Frontal cortex (tissue), 3 donors: ENCODE measurements at regions not wholly inside any gene's neighbourhood (a gene's known extent, or its start where the extent isn't known, plus 50 kb on each side); places are given as distances from the start of the nearest gene placed in this dataset.

Source experiments
- DNase-seq, 2 donors: peaks; one replicate each; pipeline ENCODE4 v3.0.0; 2012; ENCODE audit warnings: low spot score in 2 of 2
- FAIRE-seq: peaks from 2 replicates; lab custom pipeline; 2012; peaks lifted over from hg19 to GRCh38; lab: Jason Lieb, UNC
- donor health status: control.
- donor health status: control.
- donor health status: control.

DNA sequence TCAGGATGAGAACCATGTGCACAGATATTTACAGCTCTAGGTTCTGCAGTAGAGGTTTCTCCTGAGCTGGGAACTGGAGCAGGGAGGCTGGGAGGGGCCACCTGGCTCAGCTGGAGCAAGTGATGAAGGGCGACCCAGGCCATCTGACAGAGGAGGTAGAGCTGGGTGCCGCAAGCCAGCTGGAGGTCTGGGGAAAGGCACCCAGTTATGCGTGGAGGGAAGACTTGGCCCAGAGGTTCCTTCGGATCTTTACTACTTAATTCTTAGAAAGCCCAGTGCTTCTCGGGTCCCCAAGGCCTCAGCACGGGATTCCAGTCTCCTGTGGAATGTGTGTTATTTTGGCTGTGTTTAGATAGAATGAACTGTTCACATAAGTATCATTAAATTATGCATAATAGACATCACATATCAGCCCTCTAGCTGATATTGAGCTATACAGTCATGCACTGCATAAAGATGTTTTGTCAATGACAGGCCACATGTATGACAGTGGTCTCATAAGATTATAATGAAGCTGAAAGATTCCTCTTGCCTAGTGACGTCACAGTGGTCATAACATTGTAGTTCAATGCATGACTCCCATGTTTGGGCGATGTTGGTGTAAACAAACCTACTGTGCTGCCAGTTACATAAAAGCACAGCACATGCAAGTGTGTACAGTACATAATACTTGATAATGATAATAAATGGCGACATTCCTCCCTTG, 245.1 kb downstream of the RHOU start:
- DNase-seq (no peak), FAIRE-seq (no peak)

DNA sequence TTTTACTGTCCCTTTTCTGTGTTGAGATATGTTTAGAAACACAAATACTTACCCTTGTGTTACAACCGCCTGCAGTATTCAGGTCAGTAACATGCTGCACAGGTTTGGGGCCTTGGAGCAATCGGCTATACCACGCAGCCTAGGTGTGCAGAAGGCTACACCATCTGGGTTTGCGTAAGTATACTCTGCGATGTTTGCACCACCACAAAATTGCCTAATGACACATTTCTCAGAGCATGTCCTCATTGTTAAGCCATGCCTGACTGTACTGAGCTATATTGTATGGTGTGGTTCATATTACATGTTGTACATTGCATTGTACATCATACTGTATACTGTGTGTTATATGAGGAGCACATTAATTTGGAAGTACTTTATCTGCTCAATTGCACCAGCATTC, 247.4 kb downstream of the RHOU start:
- DNase-seq (no peak), FAIRE-seq (no peak)

DNA sequence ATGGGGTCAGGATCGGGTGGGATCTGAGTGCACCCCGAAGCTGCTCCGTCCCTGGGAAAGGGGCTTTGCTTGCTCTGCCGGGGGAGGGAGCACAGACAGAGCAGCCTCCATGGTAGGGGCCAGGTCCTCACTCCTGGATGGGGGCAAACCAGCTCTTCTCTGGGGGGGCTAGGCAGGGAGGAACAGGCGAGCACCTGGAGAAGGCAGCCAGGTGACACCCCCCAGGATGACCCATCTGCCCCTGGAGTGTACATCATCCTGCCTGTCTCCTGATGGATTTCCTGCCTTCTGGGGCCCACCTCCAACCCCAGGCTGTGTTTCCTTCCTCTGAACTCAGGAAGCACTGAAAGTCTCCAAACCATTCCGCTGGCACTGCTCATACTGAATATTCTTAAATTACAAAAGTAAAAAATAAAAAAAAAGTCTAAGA, 248.0 kb downstream of the RHOU start:
- no peak for FAIRE-seq
- DNase-seq = no peak

DNA sequence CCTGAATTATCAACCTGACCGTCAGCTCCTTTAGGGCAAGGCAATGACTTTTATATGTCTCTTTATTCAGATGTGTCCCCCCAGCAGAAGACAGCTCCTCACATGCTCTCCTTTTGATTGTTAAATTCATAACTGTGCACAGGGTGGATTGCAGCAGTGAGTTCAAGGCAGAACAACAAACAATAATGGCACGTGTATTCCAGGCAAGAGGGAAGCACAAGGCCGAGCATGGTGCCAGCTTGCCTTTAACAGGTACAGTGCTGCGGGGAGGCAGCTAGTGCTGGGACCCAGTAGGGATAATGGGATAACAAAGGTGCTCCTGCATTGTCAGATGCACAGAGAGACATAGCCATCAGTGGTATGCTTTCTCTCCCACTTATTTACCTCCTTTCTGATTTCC, 248.4 kb downstream of the RHOU start:
- FAIRE-seq (no peak), DNase-seq (no peak)

DNA sequence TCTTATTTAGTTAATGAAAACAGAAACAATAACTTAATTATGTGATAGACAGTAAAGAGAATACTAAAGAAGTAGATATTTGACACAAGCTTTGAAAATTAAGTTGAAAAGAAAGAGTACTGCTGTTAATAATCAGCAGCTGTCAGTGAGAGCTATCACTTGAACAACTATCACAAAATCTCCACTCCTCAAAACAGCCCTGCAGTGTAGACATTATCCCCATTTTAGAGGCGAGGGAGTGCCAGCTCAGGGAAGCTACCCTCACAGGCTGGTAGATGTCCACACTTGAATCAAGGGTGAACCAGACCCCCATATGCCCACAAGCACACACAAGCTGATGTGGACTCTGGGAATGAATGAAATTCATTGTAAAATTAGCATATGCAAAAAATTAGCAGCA, 248.8 kb downstream of the RHOU start:
- no peak for DNase-seq

DNA sequence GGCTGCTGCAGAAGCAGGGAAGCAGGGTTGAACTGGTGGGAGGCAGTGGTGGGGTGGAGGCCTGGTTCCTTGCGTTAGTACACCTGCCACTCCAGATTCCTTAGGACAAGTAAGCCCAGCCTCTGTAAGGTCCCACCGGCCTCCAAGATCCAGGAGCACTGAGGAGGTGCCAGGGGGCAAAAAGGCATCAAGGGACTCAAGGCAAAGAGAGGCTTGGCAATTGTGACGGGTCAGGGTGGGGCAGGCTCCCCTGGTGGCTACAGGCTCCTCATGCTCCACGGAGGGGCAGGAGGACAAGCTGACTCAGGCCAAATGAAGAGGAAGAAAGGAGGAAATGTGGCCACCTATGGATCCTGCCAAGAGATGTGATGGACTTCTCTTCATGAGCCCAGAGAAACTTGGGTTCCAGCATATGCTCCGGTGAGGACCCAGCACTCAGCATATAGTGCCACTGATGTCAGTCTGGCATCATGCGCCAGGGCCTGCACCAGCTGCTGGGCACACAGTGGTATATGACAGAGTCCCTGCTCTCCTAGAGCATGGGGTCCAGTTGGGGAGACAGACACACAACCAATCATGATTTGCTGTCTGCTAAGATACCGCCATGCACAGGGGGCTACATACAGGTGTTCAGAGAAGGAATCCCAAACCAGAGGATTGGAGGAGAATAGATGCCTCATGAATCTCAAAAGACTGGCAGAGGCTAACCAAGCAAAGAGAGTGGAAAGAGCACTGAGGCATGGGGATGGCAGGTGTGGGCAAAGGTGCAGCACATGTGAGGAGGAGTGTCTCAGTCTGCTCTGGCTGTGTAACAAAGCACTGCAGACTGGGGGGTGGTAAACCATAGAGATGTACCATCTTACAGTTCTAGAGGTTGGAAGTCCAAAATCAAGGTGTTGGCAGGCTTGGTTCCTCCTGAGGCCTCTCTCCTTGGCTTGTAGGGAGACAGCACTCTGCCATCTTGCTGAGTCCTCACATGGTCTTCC, 249.7 kb downstream of the RHOU start:
- no peak for FAIRE-seq

More for the DNA sequence above, 248.8 kb downstream of the RHOU start:
- FAIRE-seq = no peak

DNA sequence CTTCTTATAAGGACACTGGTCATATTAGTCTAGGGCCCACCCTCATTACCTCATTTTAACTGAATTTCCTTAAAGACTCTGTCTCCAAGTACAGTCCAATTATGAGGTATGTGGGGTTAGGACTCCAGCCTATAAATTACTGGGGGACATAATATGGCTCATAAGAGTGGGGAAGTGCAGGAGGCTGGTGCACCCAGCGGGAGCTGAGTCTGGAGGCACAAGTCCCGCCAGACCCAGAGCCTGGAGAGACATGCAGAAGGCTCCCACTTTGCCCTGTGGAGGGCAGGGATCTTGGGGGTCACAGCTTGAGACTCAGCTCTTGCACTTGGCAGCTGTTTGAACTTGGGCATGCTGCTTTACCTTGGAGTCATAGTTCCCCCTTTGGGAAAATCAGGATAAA, 250.4 kb downstream of the RHOU start:
- DNase-seq (no peak), FAIRE-seq (no peak)

More for the DNA sequence above, 249.7 kb downstream of the RHOU start:
- no peak for DNase-seq

DNA sequence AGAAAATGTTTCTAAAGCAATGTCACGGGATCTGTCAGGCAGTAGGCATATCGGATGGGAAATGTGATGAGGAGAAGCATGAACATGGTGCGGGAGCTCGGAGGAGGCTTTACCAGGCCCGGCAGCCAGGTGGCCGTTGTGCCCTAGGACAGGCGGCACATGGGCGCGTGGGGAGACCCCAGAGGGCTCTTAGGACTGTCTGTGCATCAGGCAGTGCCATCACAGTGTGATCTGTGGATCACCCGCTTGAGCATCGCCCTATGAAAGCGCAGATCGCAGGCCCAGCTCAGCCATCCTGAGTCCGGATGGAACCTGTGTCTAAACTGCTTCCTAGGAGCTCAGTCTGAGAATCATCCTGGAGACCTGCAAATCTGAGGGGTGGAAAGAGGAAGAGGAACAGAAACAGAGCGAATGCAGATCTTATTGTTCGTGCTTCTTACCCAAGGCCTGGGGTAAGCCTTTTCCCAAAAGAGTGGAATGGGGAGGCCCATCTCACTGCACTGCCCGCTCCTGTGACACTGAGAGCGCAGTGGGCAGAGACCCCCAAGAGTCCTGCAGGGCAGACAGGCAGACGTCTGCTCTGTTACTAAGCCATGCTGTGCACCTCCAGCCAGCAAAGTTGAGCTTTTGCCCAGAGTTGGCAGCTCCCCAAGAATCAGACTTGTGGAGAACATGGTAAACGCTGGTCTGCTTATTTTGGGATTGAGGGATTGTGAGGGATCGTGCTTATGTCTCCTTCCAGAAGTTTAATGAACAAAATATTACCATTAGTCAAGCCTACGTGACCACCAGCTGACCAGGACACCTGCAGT, 251.0 kb downstream of the RHOU start:
- no peak for FAIRE-seq
- peak in 1 of 2 donors; percentile 53 for DNase-seq

DNA sequence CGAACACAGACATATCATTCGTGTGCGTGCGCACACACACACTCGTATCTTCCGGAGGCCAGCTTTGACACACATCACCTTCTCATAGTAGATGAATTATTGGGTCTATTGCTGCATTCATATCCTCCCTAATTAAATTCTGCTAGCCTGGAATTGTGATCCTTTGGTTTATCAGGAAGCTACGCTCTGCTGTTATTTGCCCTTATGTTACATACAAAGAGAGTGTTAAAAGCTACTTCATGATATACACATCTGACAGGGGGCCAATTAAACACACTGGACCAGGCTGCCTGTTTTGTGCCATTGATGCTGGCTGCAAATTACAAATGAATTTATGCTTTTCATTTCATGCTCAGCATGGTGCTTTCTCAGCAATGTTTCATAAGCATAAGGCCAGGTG, 252.0 kb downstream of the RHOU start:
- no peak for DNase-seq
- FAIRE-seq = no peak

DNA sequence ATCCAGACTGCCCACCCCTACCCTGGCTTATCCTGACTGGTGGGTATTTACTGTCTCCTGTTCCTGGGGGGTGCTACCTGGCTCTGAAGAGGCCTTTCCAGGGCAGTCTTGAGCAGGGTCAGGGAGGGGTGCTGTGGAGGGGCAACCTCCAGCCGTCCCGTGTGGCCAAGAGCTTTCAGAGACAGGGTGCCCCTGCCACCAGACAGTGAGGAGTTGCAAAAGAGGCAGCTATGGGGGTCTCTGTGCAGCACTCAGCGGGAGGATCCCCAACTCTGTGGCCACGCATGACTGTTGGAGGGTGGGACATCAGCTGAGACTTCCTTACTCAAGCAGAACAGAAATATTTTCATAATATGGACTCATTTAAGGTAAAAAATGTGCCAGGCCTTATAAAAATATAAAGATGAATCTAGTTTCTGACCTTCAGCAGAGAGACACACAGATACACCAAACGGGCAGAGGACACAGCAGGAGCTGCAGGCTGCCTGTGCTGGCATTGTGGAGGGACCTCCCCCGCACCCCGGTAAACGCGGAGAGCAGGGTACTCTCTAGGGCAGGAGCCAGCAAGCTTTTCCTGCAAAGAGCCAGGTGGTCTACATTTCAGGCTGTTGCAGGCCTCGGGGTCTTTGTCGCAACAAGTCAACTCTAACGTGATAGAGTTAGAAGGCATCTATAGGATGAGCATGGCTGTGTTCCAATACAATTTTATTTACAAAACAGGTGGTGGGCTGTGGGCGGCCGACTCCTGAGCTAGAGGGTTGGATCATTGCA, 252.6 kb downstream of the RHOU start:
- FAIRE-seq (no peak), DNase-seq (no peak)

DNA sequence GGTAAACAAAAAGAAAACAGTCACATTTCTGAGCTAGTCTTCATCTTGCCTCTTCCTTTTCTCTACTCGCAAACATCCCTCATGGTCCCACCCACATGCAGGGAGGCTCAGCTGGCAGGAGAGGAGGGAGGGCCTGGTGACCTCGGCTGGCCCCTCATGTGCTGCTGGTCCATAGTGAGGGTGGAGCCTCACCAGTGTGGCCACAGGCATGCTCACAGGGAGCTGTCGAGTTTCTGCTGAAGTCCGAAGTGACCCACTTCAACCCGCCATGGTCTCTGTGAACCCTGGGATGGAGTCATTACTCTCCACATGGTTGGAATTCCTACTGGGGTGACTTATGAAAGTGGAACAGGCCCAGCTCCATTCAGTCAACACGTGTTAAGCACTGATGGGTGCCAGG, 253.4 kb downstream of the RHOU start:
- FAIRE-seq (no peak), DNase-seq (no peak)

DNA sequence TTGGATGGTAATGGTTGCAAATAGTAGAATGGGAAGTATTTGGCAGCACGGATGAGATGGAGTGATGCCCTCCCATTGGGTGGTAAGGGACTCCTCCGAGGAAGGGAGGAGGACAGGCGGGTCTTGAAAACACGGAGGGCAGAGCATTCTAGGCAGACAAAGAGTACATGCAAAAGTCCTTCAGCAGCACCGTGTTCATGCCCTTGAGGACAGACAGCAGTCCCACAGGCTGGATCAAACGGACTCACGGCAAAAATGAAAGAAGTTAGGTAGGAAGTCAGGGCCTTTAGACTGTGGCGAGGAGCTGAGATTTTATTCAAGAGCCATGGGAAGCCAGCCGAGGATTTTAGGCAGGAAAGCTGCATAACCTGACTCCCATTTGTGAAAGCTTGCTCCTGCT, 253.9 kb downstream of the RHOU start:
- no peak for FAIRE-seq

DNA sequence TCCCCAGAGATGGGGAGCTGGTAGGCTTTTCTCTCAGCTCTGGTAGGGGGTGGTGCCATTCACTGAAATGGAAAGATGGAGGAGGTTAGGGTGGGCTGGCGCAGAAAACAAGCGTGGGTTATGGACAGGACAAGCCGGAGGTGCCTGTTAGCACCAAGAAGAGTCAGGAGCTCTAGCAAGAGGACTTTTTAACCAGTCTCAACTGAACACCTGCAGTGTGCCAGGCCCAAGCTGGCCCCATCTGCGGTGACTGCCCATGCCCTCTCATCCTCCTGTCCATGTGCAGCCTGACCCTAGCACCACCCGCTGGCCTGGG, 254.4 kb downstream of the RHOU start:
- FAIRE-seq = no peak
- DNase-seq = no peak

More for the DNA sequence above, 253.9 kb downstream of the RHOU start:
- DNase-seq = no peak

DNA sequence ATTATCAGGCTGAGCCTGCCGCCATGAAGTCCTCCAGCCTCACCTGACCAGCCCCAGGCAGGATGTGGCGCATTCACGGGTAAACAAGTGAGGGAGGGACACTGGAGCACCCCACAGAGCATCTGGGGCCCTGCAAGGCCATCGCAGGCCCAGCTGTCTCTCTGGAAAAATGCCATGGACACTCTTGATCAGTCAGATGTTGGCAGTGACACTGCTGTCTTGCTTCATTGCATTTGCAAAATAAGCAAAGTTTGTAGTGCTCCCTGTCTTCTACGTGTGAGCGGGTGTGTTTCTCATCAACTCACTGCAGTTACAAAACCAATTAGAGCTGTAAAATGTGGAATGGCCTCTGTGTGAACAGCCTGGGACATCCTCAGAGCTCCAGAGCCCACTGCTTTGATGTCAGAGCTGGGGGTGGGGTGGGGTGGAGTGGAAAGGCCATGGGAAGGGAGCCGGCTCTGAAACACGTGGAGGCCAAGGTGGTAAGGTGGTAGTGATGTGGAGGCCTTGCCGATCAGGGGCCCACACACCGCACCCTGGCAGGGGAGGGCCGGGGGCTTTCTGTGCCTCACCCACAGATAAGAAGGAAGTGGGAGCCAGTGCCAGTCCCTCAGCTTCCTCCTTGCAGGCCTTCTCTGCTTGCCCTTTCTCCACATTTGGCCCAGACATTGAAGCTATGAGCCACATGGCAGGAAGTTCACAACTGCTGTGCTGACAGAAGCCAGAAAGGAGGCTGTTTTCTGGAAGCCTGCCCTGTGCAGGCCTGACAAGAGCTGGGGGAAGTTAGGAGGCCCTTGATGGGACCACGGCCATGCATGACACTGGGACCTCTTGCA, 254.9 kb downstream of the RHOU start:
- FAIRE-seq = no peak
- no peak for DNase-seq

DNA sequence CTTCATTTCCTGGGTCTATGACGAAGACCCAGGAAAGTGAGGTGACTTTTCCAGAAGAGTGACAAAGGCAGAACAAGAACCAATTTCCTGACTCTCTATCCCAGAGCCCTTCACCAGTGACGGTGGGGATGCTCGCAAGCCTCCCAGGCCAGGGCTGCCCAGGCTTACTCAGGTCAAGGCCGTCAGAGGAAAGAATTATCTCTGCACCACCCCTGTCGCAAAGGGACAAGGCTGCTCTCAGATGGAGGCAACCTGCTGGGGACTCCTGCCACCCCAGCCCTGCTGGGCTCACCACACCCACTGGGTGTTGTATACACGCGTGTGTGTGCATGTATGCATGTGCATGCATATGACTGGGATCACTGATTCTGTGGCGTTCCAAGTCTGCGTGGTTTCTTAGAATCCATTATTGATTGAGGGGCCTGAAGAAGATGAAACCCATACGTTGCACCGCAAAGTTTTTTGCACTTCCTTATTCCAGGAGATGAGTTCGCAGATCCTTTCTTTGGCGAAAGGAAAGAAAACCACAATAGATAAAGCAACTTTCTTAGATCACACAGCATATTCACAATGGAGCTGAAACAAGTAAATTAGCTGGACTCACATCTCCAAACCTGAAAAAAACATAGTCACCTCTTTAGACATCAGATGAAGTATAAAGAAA, 255.8 kb downstream of the RHOU start:
- FAIRE-seq = no peak
- no peak for DNase-seq

DNA sequence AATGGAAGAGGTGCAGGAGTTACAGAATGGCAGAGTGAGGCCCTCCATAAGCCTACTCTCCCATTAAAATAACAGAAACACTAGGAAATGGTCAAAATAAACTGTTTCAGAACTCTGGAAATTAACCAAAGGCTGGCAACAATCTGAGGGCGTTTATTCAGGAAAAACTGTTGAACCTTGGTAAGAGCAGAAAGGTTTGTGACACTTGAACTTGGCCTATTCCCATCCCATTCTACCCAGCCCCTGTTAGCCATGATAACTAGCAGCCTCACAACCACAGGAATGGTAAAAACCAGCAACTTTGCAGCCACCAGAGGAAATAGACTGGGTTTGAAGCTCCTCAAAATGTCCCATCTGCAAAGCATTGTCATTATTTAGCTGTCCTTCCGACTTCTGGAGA, 256.8 kb downstream of the RHOU start:
- DNase-seq (no peak), FAIRE-seq (no peak)

DNA sequence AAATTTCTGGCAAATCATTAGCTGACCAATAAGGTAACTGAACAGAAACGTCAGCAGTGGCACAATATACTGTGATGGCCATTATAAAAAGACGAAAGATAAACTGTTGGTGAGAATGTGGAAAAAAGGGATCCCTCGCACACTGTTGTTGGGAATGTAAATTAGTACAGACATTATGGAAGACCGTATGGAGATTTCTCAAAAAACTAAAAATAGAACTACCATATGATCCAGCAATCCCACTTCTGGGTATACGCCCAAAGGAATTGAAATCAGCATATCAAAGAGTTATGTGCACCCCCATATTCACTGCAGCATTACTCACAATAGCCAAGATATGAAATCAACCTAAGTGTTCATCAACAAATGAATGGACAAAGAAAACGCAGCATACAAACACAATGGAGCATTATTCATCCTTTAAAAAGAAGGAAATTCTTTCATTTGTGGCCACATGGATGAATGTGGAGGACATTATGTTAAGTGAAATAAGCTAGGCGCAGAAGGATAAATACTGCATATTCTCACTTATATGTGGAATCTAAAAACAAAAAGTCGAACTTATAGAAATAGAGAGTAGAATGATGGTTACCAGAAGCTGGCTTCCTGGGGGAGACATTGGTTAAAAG, 257.7 kb downstream of the RHOU start:
- no peak for DNase-seq
- FAIRE-seq = no peak
